A549 (cell line): ENCODE measurements at regions not wholly inside any gene's neighbourhood (a gene's known extent, or its start where the extent isn't known, plus 50 kb on each side); places are given as distances from the start of the nearest gene placed in this dataset.

Experiments
- ATAC-seq, 2 experiments: fragments of 200-7000 bp in 1 of 2; fragments of >200 bp in 1 of 2; cut with Nextera tagmentation in 1 of 2; cut with Tn5 transposase in 1 of 2; 3 replicates each; pipeline versions ENCODE4 v1.8.0 to v1.9.1; 2018 to 2020; ENCODE audit warnings: mild to moderate bottlenecking in 1 of 2, moderate library complexity in 1 of 2
- CTCF ChIA-PET: fragments of 300-600 bp; sonication (Branson Sonifier 250); formaldehyde crosslinking; extraction: SDS; loops from one replicate; lab custom pipeline; 2021; ENCODE audit warnings: antibody characterized with exemption, inconsistent platforms; lab: Yijun Ruan, JAX
- POLR2A ChIA-PET: fragments of 350-600 bp; formaldehyde crosslinking; extraction: SDS; loops from one replicate; lab custom pipeline; 2021; ENCODE audit warnings: antibody characterized with exemption, inconsistent platforms; lab: Yijun Ruan, JAX
- DNase-seq, 2 experiments: peaks; one replicate each; pipeline versions ENCODE4 v3.0.0 to v3.0.0-alpha.2; 2011 to 2016; ENCODE audit warnings: low read depth in 1 of 2, low spot score in 1 of 2
- FAIRE-seq: peaks from 2 replicates; lab custom pipeline; 2011; peaks lifted over from hg19 to GRCh38; lab: Jason Lieb, UNC
- H3K27ac ChIP-seq, 2 experiments: fragments of >200 bp; sonication (Bioruptor Twin); formaldehyde crosslinking; 3 replicates each; pipeline ENCODE4 v1.5.1; 2016 to 2017
- H3K4me1 ChIP-seq: fragments of >200 bp; sonication (Bioruptor Twin); formaldehyde crosslinking; 3 replicates; pipeline ENCODE4 v1.6.1; 2016
- H3K4me2 ChIP-seq: fragments of >200 bp; sonication (Bioruptor Twin); formaldehyde crosslinking; 3 replicates; pipeline ENCODE4 v1.6.1; 2016
- H3K4me3 ChIP-seq: fragments of >200 bp; sonication (Bioruptor Twin); formaldehyde crosslinking; 3 replicates; pipeline ENCODE4 v1.5.1; 2016
- H3K9me3 ChIP-seq: fragments of >200 bp; sonication (Bioruptor Twin); formaldehyde crosslinking; 3 replicates; pipeline ENCODE4 v1.6.1; 2016
- BCL3 ChIP-seq: fragments of >200 bp; sonication (Bioruptor Twin); formaldehyde crosslinking; IDR thresholded peaks from 3 replicates; pipeline ENCODE4 v1.6.1; 2016
- CEBPB ChIP-seq, 2 experiments: fragments of >200 bp in 1 of 2; sonication (Bioruptor Twin) in 1 of 2; formaldehyde crosslinking in 1 of 2; IDR thresholded peaks; 2 replicates each; pipeline ENCODE4 v1.6.1; 2012 to 2016
- CHD2 ChIP-seq: fragments of 150-350 bp; IDR thresholded peaks from 2 replicates; pipeline ENCODE4 v1.6.1; 2014; ENCODE audit warnings: low read length; ENCODE audit not compliant: partially characterized antibody
- E2F6 ChIP-seq: IDR thresholded peaks from 2 replicates; pipeline ENCODE4 v1.6.1; 2012; ENCODE audit warnings: low read depth, borderline replicate concordance
- EHF ChIP-seq: fragments of 250-450 bp; sonication (Bioruptor Pico); IDR thresholded peaks from 2 replicates; pipeline ENCODE4 v1.5.0; 2020; ENCODE audit warnings: mild to moderate bottlenecking
- FOSB ChIP-seq: fragments of 250-450 bp; sonication (Bioruptor Pico); IDR thresholded peaks from 2 replicates; pipeline ENCODE4 v1.5.0; 2020; ENCODE audit warnings: mild to moderate bottlenecking, moderate library complexity
- FOSL2 ChIP-seq, 2 experiments: fragments of 450-650 bp in 1 of 2; fragments of >200 bp in 1 of 2; sonication (Bioruptor Twin) in 1 of 2; formaldehyde crosslinking; IDR thresholded peaks; 2 replicates each; pipeline versions ENCODE4 v1.5.0 to v1.6.1; 2016 to 2020; ENCODE audit warnings: mild to moderate bottlenecking in 1 of 2, moderate library complexity in 1 of 2
- GATA3 ChIP-seq: IDR thresholded peaks from 2 replicates; pipeline ENCODE4 v1.6.1; 2012; ENCODE audit warnings: borderline replicate concordance
- HES2 ChIP-seq: fragments of >200 bp; sonication (Bioruptor Twin); formaldehyde crosslinking; IDR thresholded peaks from 2 replicates; pipeline ENCODE4 v1.6.1; 2016
- HMGXB4 ChIP-seq: fragments of 250-450 bp; sonication (Bioruptor Pico); IDR thresholded peaks from 2 replicates; pipeline ENCODE4 v1.5.0; 2021; ENCODE audit warnings: mild to moderate bottlenecking, moderate library complexity, borderline replicate concordance
- HOXA7 ChIP-seq: fragments of 250-450 bp; sonication (Bioruptor Pico); IDR thresholded peaks from 2 replicates; pipeline ENCODE4 v1.5.0; 2020; ENCODE audit warnings: mild to moderate bottlenecking, moderate library complexity
- HOXB13 ChIP-seq: fragments of 250-450 bp; sonication (Bioruptor Pico); IDR thresholded peaks from 2 replicates; pipeline ENCODE4 v1.5.0; 2020; ENCODE audit warnings: low read depth, mild to moderate bottlenecking, moderate library complexity
- JUNB ChIP-seq: fragments of >200 bp; sonication (Bioruptor Twin); formaldehyde crosslinking; IDR thresholded peaks from 2 replicates; pipeline ENCODE4 v1.6.1; 2016
- MAX ChIP-seq: IDR thresholded peaks from 2 replicates; pipeline ENCODE4 v1.6.1; 2012
- NPAS2 ChIP-seq: fragments of 250-450 bp; sonication (Bioruptor Pico); IDR thresholded peaks from 2 replicates; pipeline ENCODE4 v1.8.0; 2022; ENCODE audit warnings: mild to moderate bottlenecking, moderate library complexity, borderline replicate concordance
- PBX3 ChIP-seq: IDR thresholded peaks from 2 replicates; pipeline ENCODE4 v1.6.1; 2012
- RAD21 ChIP-seq, 2 experiments: fragments of >200 bp in 1 of 2; sonication (Bioruptor Twin) in 1 of 2; formaldehyde crosslinking in 1 of 2; IDR thresholded peaks in 1 of 2; conservative IDR thresholded peaks in 1 of 2; 2 replicates in 1 of 2; 3 replicates in 1 of 2; pipeline ENCODE4 v1.6.1; 2012 to 2018; ENCODE audit warnings: inconsistent platforms in 1 of 2
- RARB ChIP-seq: fragments of 250-450 bp; sonication (Bioruptor Pico); IDR thresholded peaks from 2 replicates; pipeline ENCODE4 v1.8.0; 2021; ENCODE audit warnings: mild to moderate bottlenecking, moderate library complexity
- SMC3 ChIP-seq: fragments of >200 bp; sonication (Bioruptor Twin); formaldehyde crosslinking; IDR thresholded peaks from 3 replicates; pipeline ENCODE4 v1.6.1; 2018; ENCODE audit warnings: inconsistent platforms
- SREBF2 ChIP-seq: fragments of 450-650 bp; IDR thresholded peaks from 2 replicates; pipeline ENCODE4 v1.6.1; 2014; ENCODE audit warnings: mild to moderate bottlenecking, moderate library complexity
- ZC3H11A ChIP-seq: fragments of 450-650 bp; IDR thresholded peaks from 2 replicates; pipeline ENCODE4 v1.6.1; 2014; ENCODE audit warnings: antibody characterized with exemption, mild to moderate bottlenecking
- ZFP36 ChIP-seq: fragments of 450-650 bp; IDR thresholded peaks from 2 replicates; pipeline ENCODE4 v1.6.1; 2014; ENCODE audit warnings: borderline replicate concordance; ENCODE audit not compliant: partially characterized antibody
- WGBS: methylation state at CpG from one replicate; pipeline ENCODE4 v1.1.6; 2017; ENCODE audit errors: missing lambda C conversion rate; 5-methylcytosine and 5-hydroxymethylcytosine counted together

GRCh38 chr18:78630981-78631510 lies 348.6 kb upstream of the SALL3 start:
- DNase-seq (no peak), FAIRE-seq (no peak), ATAC-seq (no peak)
- no peak overlapping the region for H3K4me3 ChIP-seq
- H3K4me1 ChIP-seq, result no peaks in the 10 kb centered on the region
- ChIA-PET CTCF (no interaction called here), POLR2A (no interaction called here)
- no peak overlapping the region for H3K27ac ChIP-seq
- TF ChIP-seq CHD2, result no peak
- no peak for TF ChIP-seq GATA3
- TF ChIP-seq ZC3H11A, result no peak
- no peak for TF ChIP-seq MAX
- TF ChIP-seq EHF (CRISPR knock-in tag), result no peak
- TF ChIP-seq HMGXB4 (CRISPR knock-in tag), result no peak
- TF ChIP-seq JUNB, result no peak
- TF ChIP-seq SMC3, result no peak
- TF ChIP-seq HES2, result no peak
- TF ChIP-seq RARB (CRISPR knock-in tag), result no peak
- no peak for TF ChIP-seq HOXA7 (CRISPR knock-in tag)
- no peak for TF ChIP-seq HOXB13 (CRISPR knock-in tag)
- no peak for TF ChIP-seq BCL3
- no peaks in the 10 kb centered on the region for H3K9me3 ChIP-seq
- WGBS, result 38% methylated on average over 13 of the region's 14 CpGs
- H3K4me2 ChIP-seq, result no peak overlapping the region

GRCh38 chr18:78632111-78632541 lies 347.5 kb upstream of the SALL3 start:
- no peaks in the 10 kb centered on the region for H3K4me1 ChIP-seq
- H3K4me3 ChIP-seq, result no peak overlapping the region
- DNase-seq (peak in 1 of 2 experiments; percentile 12), FAIRE-seq (no peak), ATAC-seq (peak in 1 of 2 experiments; percentile 39; a peak in 1 of 6 replicates)
- CTCF ChIA-PET, result interaction anchor here (1.1 kb wide), 1 partner anchor 10 kb away, joined by 3 read pairs; no protein-coding TSS in a partner anchor
- POLR2A ChIA-PET, result no interaction called here
- H3K4me2 ChIP-seq, result no peak overlapping the region
- 22% methylated on average over 10 of the region's 11 CpGs for WGBS
- TF ChIP-seq CEBPB (IDR thresholded peaks at IDR 0.05) (no peak), PBX3 (no peak), BCL3 (no peak), RAD21 (conservative IDR thresholded peaks at IDR 0.05 in 1 of 2, IDR thresholded peaks at IDR 0.05 in 1 of 2) (no peak), FOSL2 (IDR thresholded peaks at IDR 0.05) (no peak), FOSL2 (CRISPR knock-in tag; IDR thresholded peaks at IDR 0.05) (no peak), E2F6 (no peak), ZFP36 (no peak), NPAS2 (CRISPR knock-in tag) (no peak), FOSB (CRISPR knock-in tag) (no peak), SREBF2 (no peak), JUNB (no peak)
- H3K9me3 ChIP-seq, result no peaks in the 10 kb centered on the region
- H3K27ac ChIP-seq, result no peak overlapping the region
